H1 (cell line): ENCODE measurements at regions not wholly inside any gene's neighbourhood (a gene's known extent, or its start where the extent isn't known, plus 50 kb on each side); places are given as distances from the start of the nearest gene placed in this dataset.

Source experiments
- BACH1 ChIP-seq: IDR thresholded peaks from 2 replicates; pipeline ENCODE4 v1.6.1; 2012; ENCODE audit warnings: low read length, improper control_type of control experiment
- BRCA1 ChIP-seq: IDR thresholded peaks from 2 replicates; pipeline ENCODE4 v1.6.1; 2012; ENCODE audit warnings: low read depth, low read length, improper control_type of control experiment
- EGR1 ChIP-seq: IDR thresholded peaks from 2 replicates; pipeline ENCODE4 v1.6.1; 2011; ENCODE audit warnings: low read depth, low read length, borderline replicate concordance
- POLR2A ChIP-seq, 2 experiments: IDR thresholded peaks; 1 replicate in 1 of 2; 2 replicates in 1 of 2; pipeline ENCODE4 v1.6.1; 2011; ENCODE audit warnings: low read depth in 2 of 2, low read length in 2 of 2, mild to moderate bottlenecking in 2 of 2; ENCODE audit errors: control extremely low read depth in 1 of 2
- SIN3A ChIP-seq, 2 experiments: IDR thresholded peaks in 1 of 2; conservative IDR thresholded peaks in 1 of 2; 2 replicates each; pipeline ENCODE4 v1.6.1; 2011 to 2012; ENCODE audit warnings: low read length in 2 of 2, improper control_type of control experiment in 1 of 2, low read depth in 1 of 2, mild to moderate bottlenecking in 1 of 2
- SP2 ChIP-seq: IDR thresholded peaks from 2 replicates; pipeline ENCODE4 v1.6.1; 2012; ENCODE audit warnings: mild to moderate bottlenecking, low read length, inconsistent platforms
- YY1 ChIP-seq: IDR thresholded peaks from 2 replicates; pipeline ENCODE4 v1.6.1; 2011; ENCODE audit warnings: low read depth, mild to moderate bottlenecking, low read length
- TF ChIP-seq, protein P1 (sequence below): IDR thresholded peaks from 2 replicates; pipeline ENCODE4 v1.6.1; 2012; ENCODE audit warnings: inconsistent platforms
- TF ChIP-seq, protein P2 (sequence below), 3 experiments: IDR thresholded peaks; 1 replicate in 2 of 3; 2 replicates in 1 of 3; pipeline versions ENCODE4 v1.5.1 to v1.6.1; 2011; ENCODE audit warnings: low read length in 3 of 3, mild to moderate bottlenecking in 3 of 3, inconsistent platforms in 2 of 3, low read depth in 1 of 3, moderate library complexity in 1 of 3; ENCODE audit not compliant: insufficient read depth in 1 of 3; ENCODE audit errors: control extremely low read depth in 1 of 3

DNA sequence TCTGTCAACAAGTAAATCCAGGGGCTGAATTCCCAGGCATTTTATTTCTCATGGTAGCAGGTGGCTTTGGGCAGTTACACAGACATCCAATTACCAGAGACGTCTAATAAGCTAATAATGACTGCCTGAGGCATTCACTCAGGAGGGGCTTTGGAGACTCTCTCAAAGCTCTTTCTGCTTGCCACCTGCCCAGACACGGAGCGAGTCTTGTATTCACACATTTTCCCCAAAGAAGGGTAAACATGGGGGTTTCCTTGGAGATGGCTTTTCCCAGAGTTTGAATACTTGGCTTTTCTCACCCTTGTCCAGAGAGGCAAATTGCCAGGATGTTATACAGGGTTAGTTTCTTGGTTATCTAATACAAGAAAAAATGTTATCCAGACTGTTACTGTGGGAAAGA lies 132.6 kb downstream of the DIPK2A start:
- TF ChIP-seq POLR2A (IDR thresholded peaks at IDR 0.05; ENCODE audit: control extremely low read depth in 1 of 2, low read depth in 2 of 2, low read length in 2 of 2): no peak
- no peak for TF ChIP-seq SP2
- TF ChIP-seq EGR1: no peak
- TF ChIP-seq, protein P1, sequence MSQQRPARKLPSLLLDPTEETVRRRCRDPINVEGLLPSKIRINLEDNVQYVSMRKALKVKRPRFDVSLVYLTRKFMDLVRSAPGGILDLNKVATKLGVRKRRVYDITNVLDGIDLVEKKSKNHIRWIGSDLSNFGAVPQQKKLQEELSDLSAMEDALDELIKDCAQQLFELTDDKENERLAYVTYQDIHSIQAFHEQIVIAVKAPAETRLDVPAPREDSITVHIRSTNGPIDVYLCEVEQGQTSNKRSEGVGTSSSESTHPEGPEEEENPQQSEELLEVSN: no peak
- TF ChIP-seq, protein P2, sequence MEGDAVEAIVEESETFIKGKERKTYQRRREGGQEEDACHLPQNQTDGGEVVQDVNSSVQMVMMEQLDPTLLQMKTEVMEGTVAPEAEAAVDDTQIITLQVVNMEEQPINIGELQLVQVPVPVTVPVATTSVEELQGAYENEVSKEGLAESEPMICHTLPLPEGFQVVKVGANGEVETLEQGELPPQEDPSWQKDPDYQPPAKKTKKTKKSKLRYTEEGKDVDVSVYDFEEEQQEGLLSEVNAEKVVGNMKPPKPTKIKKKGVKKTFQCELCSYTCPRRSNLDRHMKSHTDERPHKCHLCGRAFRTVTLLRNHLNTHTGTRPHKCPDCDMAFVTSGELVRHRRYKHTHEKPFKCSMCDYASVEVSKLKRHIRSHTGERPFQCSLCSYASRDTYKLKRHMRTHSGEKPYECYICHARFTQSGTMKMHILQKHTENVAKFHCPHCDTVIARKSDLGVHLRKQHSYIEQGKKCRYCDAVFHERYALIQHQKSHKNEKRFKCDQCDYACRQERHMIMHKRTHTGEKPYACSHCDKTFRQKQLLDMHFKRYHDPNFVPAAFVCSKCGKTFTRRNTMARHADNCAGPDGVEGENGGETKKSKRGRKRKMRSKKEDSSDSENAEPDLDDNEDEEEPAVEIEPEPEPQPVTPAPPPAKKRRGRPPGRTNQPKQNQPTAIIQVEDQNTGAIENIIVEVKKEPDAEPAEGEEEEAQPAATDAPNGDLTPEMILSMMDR (IDR thresholded peaks at IDR 0.05; ENCODE audit: control extremely low read depth in 1 of 3, insufficient read depth in 1 of 3, low read depth in 1 of 3, low read length in 3 of 3): no peak
- no peak for TF ChIP-seq BRCA1
- TF ChIP-seq YY1: no peak
- TF ChIP-seq SIN3A (conservative IDR thresholded peaks at IDR 0.05 in 1 of 2, IDR thresholded peaks at IDR 0.05 in 1 of 2; ENCODE audit: low read depth in 1 of 2, low read length in 2 of 2): no peak
- TF ChIP-seq BACH1: no peak
